ENCODE measurements at regions not wholly inside any gene's neighbourhood (a gene's known extent, or its start where the extent isn't known, plus 50 kb on each side); places are given as distances from the start of the nearest gene placed in this dataset.

DNA sequence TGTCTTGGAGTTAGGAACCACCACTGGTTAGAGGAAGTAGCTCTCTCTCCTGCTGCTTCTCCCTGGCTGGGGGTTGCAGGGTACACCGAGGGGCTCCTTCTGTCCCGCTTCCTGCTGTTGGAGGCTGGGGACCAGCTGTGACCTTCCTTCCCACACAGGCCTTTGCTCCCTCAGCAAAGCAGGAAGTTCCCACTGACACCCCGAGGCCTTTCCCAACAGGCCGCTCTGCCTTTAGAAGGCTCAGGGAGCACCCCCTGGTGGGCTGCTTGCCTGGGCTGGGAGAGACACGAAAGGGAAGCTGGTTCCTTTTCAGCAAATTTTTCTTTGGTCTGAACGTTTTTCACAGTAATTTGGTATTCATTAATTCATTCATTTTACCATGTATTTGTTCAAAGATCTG is 527.9 kb upstream of the B3GAT1 start:
- TF ChIP-seq, protein P1, sequence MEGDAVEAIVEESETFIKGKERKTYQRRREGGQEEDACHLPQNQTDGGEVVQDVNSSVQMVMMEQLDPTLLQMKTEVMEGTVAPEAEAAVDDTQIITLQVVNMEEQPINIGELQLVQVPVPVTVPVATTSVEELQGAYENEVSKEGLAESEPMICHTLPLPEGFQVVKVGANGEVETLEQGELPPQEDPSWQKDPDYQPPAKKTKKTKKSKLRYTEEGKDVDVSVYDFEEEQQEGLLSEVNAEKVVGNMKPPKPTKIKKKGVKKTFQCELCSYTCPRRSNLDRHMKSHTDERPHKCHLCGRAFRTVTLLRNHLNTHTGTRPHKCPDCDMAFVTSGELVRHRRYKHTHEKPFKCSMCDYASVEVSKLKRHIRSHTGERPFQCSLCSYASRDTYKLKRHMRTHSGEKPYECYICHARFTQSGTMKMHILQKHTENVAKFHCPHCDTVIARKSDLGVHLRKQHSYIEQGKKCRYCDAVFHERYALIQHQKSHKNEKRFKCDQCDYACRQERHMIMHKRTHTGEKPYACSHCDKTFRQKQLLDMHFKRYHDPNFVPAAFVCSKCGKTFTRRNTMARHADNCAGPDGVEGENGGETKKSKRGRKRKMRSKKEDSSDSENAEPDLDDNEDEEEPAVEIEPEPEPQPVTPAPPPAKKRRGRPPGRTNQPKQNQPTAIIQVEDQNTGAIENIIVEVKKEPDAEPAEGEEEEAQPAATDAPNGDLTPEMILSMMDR (conservative IDR thresholded peaks at IDR 0.05; ENCODE audit: low read length), result no peak
- TF ChIP-seq EZH2phosphoT487 (IDR thresholded peaks at IDR 0.05; ENCODE audit: borderline replicate concordance), result no peak

Data from Loucy (cell line).